ENCODE measurements at regions not wholly inside any gene's neighbourhood (a gene's known extent, or its start where the extent isn't known, plus 50 kb on each side); places are given as distances from the start of the nearest gene placed in this dataset.

- no peak for TF ChIP-seq CTCF (IDR thresholded peaks at IDR 0.05)
- TF ChIP-seq POLR2AphosphoS5 (IDR thresholded peaks at IDR 0.05) = no peak
These were observed 272.1 kb upstream of the SIX2 start for GRCh38 chr2:45281311-45281710.
